GM19239 (cell line): ENCODE measurements at regions not wholly inside any gene's neighbourhood (a gene's known extent, or its start where the extent isn't known, plus 50 kb on each side); places are given as distances from the start of the nearest gene placed in this dataset.
"Not testable (repeated sequence)": the region's sequence is repeated elsewhere in the genome, so short reads cannot be mapped to it uniquely, and the experiment has no call there.

Experiments
- DNase-seq: peaks from one replicate; pipeline ENCODE4 v3.0.0; 2011; ENCODE audit warnings: low spot score; ENCODE audit not compliant: insufficient read length
- FAIRE-seq: peaks from 2 replicates; lab custom pipeline; 2011; peaks lifted over from hg19 to GRCh38; lab: Jason Lieb, UNC

DNA sequence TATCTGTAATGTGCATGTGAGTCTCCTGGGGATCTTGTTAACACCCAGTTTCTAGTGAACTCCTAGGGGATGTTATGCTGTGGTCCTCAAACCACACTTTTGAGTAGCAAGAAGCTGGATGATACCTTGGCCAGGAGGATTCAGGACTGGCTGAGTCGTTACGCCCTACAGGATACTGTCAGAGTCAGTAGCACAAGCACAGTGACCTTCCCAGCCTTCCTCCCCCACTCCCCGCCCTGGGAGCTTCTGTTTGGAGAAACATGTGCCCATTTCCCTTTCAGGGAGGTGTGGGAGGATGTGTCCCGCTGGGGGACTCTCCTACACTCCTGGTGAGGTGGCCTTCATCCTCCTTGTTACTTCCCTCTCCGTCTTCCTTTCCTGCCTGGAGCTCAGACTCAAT lies 76.4 kb upstream of the TRPM1 start:
- DNase-seq = no peak
- FAIRE-seq = no peak

DNA sequence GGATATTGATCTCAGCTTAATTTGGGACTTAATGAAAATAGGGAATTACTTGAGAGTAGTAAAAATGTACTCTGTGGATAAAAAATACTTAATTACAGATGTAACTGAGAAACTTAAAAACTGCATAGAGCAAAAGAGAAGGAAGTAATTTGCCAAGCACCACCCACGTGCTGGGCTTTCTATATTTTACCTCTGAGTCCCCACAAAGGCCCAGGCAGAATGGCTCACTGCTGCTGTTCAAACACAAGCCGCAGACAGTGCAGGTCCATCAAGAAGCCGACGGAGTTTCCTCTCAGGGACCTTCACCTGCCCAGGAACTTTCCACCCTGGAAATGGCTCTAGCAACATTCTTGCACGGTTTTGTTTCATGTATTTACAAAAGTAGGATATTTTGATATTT lies 77.2 kb upstream of the TRPM1 start:
- DNase-seq (no peak), FAIRE-seq (no peak)

DNA sequence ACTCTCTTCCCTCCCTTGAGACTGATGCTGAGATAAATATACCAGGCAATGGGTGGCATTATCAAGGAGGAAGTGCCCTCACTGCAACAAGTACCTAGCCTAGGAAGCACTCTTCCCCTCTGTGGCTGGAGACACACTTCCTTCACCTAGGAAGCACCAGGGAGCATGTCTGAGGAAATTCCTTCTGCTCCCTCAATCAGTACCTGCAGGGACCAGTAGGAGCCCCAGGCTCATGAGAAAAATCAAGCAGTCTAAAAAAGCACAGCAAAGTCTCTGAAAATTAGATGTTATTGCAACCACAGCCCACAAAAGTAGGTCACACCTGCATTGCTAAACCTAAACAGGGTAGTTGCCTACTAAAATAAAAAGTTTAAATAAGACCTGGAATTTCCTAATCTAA lies 78.2 kb upstream of the TRPM1 start:
- DNase-seq = no peak
- FAIRE-seq = no peak

DNA sequence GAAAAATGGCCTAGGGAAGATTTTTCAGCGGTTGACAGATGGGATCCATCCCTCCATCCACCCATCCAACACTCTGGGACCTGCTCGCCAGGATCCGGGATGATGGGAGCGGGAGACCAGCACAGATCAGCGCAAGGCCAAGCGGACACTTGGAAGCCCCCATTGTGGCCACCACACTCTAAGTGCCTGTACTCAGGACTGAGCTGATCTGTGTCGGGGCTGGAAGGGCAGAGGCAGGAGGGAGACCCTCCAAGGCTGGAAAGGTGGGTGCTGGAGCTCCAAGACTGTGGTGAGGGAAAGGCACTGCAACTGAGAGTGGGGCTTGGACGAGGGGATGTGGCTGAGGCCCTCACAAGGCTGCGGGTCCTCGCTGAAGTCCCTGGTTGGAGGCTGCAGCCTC lies 91.8 kb upstream of the TRPM1 start:
- no peak for DNase-seq
- FAIRE-seq = no peak

DNA sequence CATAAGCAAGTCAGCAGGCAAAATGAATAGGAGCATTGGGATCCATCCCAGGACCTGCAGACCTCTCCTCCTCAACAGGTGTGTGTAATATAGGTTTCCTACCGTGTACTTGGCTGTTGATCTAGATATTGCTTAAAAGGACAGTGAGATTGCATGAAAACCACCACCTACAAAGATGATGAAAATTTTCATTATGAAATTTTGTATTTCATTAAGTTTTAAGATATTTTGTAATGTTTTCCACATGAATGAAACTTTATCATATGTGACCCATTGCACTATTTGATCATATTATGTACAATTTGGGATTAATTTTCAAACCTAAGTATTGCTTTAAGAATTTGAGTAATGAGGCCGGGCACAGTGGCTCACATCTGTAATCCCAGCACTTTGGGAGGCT lies 94.3 kb upstream of the TRPM1 start:
- DNase-seq (no peak), FAIRE-seq (no peak)

DNA sequence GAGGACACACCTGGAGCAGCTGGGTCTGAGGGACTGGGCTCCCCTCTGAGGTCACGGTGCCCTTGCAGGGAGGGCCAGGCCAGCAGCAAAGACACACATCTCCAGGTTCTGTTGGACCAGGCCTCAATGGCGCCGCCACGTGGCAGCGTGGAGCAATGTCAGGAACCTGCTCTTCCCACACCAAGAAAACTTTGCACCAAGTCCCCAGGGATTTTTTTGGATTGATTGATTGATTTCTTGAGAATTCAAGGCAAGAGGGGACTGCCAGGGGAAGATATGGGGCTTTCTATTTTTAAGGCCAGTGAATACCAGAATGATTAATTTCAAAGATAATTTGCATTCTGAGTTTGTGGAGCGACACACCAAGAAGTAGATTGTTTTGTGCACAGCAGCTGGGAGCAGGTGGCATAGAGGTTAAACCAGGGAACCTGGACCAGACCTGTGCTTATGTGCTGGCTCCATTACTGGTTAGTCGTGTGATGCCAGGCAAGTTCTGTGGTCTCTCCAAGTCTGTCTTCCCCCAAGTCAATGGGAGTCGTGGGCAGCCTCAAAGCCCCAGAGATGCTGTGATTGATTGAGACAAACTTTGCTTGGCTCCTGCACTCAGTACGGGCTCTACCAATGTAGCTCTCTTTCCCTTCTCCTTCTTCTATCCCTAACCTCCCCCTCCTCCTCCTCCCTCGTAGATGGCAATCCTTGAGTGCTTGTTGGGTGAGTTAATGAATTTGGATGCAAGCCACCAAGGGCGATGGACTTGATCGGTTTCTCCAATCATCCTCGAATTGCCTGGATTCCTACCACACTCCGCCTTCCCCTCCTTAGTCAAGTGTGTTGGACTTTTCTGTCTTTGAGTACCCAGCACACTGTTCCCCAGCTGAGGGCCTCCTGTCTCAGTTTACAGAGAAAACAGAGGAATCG lies 96.2 kb upstream of the TRPM1 start:
- FAIRE-seq (peak; percentile 60), DNase-seq (no peak)

DNA sequence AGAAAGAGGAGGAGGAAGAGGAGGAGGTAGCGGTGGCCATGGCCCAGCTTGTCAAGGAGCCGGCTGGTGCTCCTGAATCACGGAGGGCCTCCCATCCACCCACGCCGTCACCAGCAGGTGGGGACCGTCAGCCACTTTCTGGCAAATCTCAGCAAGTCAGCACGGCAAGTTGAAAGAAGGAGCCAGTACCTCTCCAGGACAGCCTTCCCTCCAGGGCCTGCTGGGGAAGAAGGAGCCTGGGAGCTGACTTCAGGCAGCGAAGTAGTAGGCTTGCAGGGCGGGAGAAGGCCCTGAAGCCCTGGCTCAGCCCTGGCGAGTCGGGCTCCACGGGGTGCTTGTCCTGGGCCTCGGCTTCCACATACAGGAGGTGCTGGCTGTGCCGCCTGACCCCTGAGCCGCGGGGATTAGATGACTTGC lies 99.2 kb upstream of the TRPM1 start:
- FAIRE-seq = no peak
- peak; percentile 43 for DNase-seq

DNA sequence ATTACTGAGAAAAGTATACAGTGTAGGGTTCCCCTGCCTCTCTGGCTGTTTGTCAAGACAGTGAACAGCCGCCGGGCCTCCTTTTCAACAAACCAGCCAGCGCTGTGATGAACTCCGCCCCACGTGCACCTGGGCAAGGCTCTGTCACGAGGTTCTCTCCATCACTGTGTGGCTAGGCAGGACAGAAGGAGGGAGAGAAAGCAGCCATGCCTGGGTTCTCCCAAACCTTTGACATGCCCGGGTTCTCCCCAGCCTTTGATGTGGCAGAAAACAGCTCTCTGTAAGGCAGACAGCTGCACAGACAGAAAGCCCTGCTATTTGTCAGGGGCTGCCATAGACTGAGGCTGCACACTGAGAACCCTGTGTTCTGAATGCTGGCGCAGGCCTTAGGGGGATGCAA lies 101.4 kb upstream of the TRPM1 start:
- DNase-seq (no peak), FAIRE-seq (no peak)

DNA sequence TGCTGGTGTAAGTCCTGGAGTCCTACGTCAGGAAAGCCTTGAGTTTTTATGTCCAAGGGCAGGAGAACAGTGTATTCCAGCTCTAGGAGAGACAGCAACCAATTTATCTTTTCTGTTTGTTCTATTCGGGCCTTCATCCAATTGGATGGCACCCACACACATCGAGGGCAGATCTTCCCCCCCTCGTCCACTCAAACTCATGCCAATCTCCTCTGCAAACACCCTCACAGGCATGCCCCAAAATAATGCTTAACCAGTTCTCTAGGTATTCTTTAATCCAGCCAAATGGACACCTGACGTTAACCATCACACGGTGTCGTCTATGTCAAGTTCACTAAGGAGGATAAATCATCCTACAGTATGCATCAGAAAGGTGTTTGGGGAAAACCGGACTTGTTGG lies 102.5 kb upstream of the TRPM1 start:
- FAIRE-seq = no peak

DNA sequence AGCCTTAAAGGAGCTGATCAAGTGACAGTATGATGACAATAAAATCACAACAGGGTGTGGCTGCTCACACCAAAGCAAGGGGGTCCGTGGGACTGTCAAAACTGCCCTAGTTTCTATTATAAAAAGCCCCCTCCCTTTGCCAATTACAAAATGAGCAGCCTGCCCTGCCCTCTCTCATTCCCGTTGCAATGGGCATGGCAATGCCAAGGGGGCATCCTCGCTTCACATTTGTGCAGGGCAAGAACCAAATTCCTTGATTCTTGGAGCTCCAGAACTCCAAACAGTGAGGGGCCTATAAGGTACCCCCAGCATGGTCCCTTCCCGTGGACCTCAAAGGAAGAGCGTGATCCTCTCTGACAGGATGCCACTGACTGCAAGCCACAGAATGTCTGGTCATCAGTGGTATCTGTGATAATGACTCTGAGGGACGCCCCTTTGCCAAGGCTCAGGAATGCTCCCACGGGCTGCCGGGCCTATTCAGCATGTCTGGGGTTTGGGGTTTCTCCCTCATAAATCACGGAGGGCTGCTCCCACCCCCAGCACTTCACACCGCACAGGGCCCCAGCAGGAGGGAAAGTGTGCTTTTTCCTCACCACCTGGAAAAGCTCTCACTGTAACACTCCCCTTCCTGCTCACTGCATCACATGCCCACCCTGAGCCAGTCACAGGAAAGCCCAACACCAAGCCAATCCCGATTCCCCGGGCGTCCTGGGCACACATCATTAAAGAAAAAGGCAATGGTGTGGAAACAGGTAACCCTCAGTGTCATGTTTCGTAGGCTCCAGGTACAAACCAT lies 105.1 kb upstream of the TRPM1 start:
- no peak for FAIRE-seq
- no peak for DNase-seq

More for the DNA sequence above, 102.5 kb upstream of the TRPM1 start:
- no peak for DNase-seq

DNA sequence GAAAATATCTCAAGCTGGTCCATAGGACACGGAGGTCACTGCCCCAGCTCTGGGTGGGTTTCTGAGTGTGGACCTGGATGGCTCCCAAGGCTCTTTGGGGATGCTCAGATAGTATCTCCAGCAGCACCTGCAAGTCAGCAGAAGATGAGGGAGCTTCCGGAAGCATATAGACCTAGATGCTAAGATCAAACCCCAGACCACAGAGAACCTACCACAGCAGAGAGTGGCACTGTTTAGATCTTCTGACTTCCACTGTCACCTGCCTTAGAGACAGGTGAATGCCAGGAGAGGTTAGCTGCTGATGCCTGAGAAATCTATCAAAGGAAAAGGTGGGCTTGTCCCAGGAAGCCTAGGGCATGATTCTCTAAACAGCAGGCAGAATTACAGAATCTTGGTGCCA lies 105.7 kb upstream of the TRPM1 start:
- DNase-seq (no peak), FAIRE-seq (no peak)

DNA sequence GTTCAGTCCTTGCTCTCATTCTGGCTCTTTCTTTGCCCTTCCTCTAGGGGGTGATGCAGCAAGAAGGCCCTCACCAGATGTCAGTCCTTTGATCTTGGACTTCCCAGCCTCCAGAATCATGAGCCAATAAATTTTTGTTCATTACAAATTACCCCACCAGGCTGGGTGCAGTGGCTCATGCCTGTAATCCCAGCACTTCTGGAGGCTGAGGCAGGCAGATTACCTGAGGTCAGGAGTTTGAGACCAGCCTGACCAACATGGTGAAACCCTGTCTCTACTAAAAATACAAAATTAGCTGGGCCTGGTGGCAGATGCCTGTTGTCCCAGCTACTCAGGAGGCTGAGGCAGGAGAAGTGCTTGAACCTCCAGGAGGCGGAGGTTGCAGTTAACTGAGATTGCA lies 106.3 kb upstream of the TRPM1 start:
- not testable (repeated sequence) for DNase-seq, FAIRE-seq

DNA sequence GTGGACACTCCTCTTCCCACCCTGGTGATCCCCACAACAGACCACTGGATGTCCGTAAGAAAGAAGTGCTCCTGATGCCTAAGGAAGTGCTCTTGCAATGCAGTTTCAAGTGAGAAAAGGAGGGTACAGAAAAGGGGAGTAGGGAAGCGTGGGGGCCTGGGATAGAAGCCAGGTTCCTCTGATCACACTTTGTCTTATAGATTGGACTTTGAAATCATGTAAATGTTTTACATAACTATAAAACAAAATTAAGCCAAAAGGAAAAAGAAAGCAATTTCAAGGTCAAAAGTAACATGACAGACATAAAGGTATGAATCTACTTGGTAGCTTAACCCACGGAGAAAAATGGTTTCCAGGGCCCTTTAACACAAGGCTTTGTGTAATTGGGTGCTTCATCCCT lies 107.3 kb upstream of the TRPM1 start:
- no peak for FAIRE-seq
- no peak for DNase-seq

DNA sequence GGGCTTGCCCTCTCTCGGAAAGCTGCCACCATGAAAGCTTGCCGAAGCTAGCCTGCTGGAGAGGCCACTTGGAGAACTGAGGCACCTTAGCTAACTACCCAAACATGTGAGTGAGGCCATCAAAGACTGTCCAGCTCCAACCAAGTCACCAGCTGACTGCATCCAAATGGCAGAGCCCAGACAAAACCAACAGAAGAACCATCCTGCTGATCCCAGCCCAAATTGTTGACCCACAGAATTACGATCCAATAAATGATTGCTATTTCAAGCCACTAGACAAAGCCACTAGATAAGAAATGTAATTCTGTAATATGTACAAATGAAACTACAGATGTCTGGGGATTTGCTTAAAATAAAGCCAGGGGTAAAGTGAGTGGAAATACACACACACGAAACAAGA lies 109.8 kb upstream of the TRPM1 start:
- DNase-seq (no peak), FAIRE-seq (no peak)

DNA sequence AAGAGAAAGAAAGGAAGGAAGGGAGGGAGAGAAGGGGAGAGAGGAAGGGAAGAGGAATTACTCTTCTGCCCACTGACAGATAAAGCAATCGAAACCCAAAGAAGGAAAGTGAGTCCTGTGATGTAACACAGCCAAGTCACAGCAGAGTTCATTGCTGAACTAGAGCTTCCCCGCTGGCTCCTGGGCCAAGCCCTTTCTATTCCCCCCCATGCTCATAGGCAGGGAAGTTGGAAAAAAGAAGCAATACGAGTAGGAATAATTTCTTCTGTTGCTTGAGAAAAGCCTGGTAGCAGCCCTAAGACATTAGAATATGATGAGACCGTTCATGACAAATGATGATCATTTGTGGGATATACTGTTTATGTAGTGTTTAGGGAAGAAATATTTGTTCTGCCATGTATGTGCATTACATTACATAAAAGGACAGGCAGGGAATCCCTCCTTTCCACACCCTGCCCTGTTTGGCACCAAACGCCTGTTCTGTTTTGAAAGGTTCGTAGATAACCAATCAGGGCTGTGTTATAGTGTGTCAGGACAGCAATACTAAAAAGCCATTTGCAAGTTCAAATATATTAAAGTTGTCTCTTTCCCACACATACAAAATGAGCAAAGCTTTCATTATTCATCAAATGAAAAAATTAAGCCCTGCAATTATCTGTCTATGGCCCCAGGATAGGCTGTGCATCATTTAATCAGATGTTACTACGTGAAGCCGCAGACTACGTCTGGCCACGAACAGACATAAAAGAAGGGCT lies 111.0 kb upstream of the TRPM1 start:
- FAIRE-seq = no peak

DNA sequence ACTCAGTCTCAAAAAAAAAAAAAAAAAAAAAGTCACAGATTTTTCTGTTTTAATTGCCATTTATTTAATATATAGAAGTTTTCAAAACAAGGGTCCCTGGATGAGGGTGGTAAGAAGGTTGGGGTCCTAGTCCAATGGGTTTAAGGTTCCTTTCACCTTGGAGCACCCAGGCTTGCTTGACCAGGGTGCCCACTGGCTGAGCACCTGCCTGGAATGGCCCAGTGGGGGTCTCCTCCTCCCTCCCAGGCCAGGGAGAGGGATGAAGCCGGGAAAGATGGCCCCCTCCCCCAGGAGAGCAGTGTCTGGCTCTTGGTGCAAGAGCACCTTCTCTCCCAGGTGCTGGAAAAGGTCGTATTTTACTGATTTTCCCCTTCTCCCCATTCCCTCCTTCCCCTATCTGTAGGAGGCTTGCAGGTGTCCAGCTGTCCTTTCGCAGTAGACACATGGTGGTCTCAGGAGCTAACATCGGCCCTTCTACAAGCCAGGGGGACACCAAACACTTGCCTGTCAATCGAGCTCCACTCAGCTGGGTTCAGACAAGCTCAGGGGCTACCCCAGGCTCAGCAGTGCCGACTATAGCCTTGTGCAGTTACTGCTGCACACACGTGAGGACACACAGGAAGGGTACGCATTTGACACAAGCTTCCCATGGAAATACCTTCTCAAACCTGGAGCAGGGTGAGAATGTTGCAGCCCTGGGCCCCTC lies 112.3 kb upstream of the KLF13 start:
- DNase-seq (no peak), FAIRE-seq (no peak)

More for the DNA sequence above, 111.0 kb upstream of the TRPM1 start:
- no peak for DNase-seq

DNA sequence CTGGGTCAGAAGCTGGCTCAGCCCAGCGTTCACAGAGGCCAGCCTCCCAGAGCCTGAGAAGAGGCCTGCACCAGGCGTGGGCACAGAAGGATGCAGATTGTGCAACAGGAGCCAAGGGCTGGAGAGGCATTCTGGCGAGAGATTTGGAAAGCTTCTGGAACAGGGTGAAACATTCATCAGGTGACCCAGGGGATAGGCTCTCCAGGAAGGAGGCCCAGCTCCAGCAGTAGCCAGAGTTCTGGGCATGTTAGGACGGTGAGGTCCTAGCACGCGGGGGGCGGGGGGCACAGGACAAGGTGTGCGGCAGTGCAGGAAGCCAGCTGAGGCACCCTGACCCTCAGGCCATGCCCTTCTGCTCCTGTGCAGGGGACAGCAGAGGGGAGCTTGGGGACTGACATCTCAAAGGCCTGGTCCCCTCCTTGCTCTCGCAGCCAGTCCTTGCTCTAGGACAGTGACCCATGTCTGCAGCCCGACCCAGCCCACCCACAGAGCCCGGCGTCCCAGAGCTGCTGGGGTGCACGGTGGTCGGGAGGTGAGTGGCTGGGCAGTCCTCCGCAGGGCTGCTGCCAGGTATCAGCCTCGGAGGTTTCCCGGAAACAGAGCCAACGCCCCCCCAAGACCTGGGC lies 111.7 kb upstream of the KLF13 start:
- DNase-seq = no peak
- FAIRE-seq = no peak

DNA sequence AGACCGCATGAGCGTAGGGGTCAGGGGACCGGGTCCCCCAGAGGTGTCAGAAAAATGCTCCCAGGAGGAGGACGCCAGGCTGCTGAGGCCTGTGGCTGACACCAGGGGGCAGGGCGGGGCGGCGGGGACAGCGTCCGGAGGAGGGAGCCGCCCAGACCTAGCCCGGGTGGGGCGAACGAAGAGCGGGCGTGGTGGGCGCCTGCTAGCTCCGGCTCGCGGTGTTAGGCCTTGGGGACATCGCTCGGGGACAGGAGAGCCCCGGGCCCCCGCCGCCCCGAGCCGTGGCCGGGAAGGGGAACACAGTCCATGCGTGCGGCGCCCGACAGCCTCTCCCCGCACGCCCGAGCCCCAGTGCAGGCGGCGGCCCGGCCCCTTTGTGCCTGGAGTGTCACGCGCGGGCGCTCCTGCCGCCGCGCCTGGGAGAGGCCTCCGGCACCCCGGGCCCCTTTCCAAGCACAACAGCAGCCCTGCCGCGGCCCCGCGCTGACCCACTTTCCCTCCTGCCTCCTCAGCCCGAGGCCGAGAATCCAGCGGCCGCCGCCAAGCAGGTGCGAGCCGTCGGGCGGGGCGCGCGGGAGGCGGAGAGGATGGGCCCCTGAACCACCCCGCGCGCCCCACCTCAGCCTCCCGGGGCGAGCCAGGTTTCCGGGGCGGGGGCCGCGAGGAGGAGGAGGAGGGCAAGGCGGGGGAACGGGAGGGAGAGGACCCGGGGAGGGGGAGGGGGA lies 111.0 kb upstream of the KLF13 start:
- FAIRE-seq (peak; percentile 40), DNase-seq (peak; percentile 76)
